ENCODE measurements at regions not wholly inside any gene's neighbourhood (a gene's known extent, or its start where the extent isn't known, plus 50 kb on each side); places are given as distances from the start of the nearest gene placed in this dataset.

- H3K27me3 Mint-ChIP-seq (ENCODE audit: low read depth), result peaks cover 8% of the 10 kb centered on the region
- H3K4me3 Mint-ChIP-seq, result no peak overlapping the region
- no peaks in the 10 kb centered on the region for H3K4me1 Mint-ChIP-seq (ENCODE audit: low read depth)
Observed at GRCh38 chr9:3161912-3162311, 318.0 kb upstream of the PUM3 start.

GRCh38 chr9:3157011-3157410, 313.1 kb upstream of the PUM3 start:
- Mint-ChIP-seq H3K27me3 (ENCODE audit: low read depth) (no peaks in the 10 kb centered on the region), H3K4me1 (ENCODE audit: low read depth) (no peaks in the 10 kb centered on the region), H3K36me3 (ENCODE audit: insufficient read depth) (no peaks in the 10 kb centered on the region), H3K4me3 (no peak overlapping the region), H3K9me3 (no peaks in the 10 kb centered on the region)
- DNase-seq, result no peak
- ATAC-seq, result no peak

More at GRCh38 chr9:3161912-3162311, 318.0 kb upstream of the PUM3 start:
- DNase-seq, result no peak
- no peak for ATAC-seq
- H3K36me3 Mint-ChIP-seq (ENCODE audit: insufficient read depth), result no peaks in the 10 kb centered on the region
- H3K9me3 Mint-ChIP-seq, result no peaks in the 10 kb centered on the region

GRCh38 chr9:3151672-3152576, 308.0 kb upstream of the PUM3 start:
- Mint-ChIP-seq H3K36me3 (ENCODE audit: insufficient read depth) (no peaks in the 10 kb centered on the region), H3K4me3 (no peak overlapping the region), H3K4me1 (ENCODE audit: low read depth) (no peaks in the 10 kb centered on the region), H3K27me3 (ENCODE audit: low read depth) (peaks cover 2% of the 10 kb centered on the region), H3K9me3 (no peaks in the 10 kb centered on the region)
- ATAC-seq, result no peak
- DNase-seq, result no peak

GRCh38 chr9:3150074-3150473, 306.2 kb upstream of the PUM3 start:
- H3K4me1 Mint-ChIP-seq (ENCODE audit: low read depth), result no peaks in the 10 kb centered on the region
- no peaks in the 10 kb centered on the region for H3K36me3 Mint-ChIP-seq (ENCODE audit: insufficient read depth)
- DNase-seq (no peak), ATAC-seq (no peak)
- H3K4me3 Mint-ChIP-seq, result no peak overlapping the region
- no peaks in the 10 kb centered on the region for H3K9me3 Mint-ChIP-seq
- peaks cover 2% of the 10 kb centered on the region for H3K27me3 Mint-ChIP-seq (ENCODE audit: low read depth)

GRCh38 chr9:3138231-3139229, 294.6 kb upstream of the PUM3 start:
- Mint-ChIP-seq H3K4me1 (ENCODE audit: low read depth) (no peaks in the 10 kb centered on the region), H3K27me3 (ENCODE audit: low read depth) (peaks cover 5% of the 10 kb centered on the region), H3K9me3 (peaks cover 3% of the 10 kb centered on the region), H3K36me3 (ENCODE audit: insufficient read depth) (no peaks in the 10 kb centered on the region), H3K4me3 (no peak overlapping the region)
- ATAC-seq (no peak), DNase-seq (no peak)

- Mint-ChIP-seq H3K4me3 (no peak overlapping the region), H3K36me3 (ENCODE audit: insufficient read depth) (no peaks in the 10 kb centered on the region), H3K9me3 (no peaks in the 10 kb centered on the region), H3K27me3 (ENCODE audit: low read depth) (peaks cover 5% of the 10 kb centered on the region), H3K4me1 (ENCODE audit: low read depth) (no peaks in the 10 kb centered on the region)
- ATAC-seq (no peak), DNase-seq (no peak)
Observed at GRCh38 chr9:3137347-3137695, 293.4 kb upstream of the PUM3 start.

- H3K9me3 Mint-ChIP-seq, result no peaks in the 10 kb centered on the region
- no peak overlapping the region for H3K4me3 Mint-ChIP-seq
- no peaks in the 10 kb centered on the region for H3K4me1 Mint-ChIP-seq (ENCODE audit: low read depth)
- peaks cover 5% of the 10 kb centered on the region for H3K27me3 Mint-ChIP-seq (ENCODE audit: low read depth)
- no peak for DNase-seq
- no peak for ATAC-seq
- no peaks in the 10 kb centered on the region for H3K36me3 Mint-ChIP-seq (ENCODE audit: insufficient read depth)
Observed at GRCh38 chr9:3136686-3137346, 292.9 kb upstream of the PUM3 start.

- H3K36me3 Mint-ChIP-seq (ENCODE audit: insufficient read depth), result no peaks in the 10 kb centered on the region
Observed at GRCh38 chr9:3136230-3136629, 292.3 kb upstream of the PUM3 start.

GRCh38 chr9:3127564-3127963, 283.7 kb upstream of the PUM3 start:
- Mint-ChIP-seq H3K4me3 (no peak overlapping the region), H3K36me3 (ENCODE audit: insufficient read depth) (no peaks in the 10 kb centered on the region), H3K9me3 (no peaks in the 10 kb centered on the region), H3K27me3 (ENCODE audit: low read depth) (no peaks in the 10 kb centered on the region), H3K4me1 (ENCODE audit: low read depth) (no peaks in the 10 kb centered on the region)
- ATAC-seq (no peak), DNase-seq (no peak)

More at GRCh38 chr9:3136230-3136629, 292.3 kb upstream of the PUM3 start:
- H3K9me3 Mint-ChIP-seq, result no peaks in the 10 kb centered on the region
- peaks cover 5% of the 10 kb centered on the region for H3K27me3 Mint-ChIP-seq (ENCODE audit: low read depth)
- H3K4me3 Mint-ChIP-seq, result no peak overlapping the region
- no peaks in the 10 kb centered on the region for H3K4me1 Mint-ChIP-seq (ENCODE audit: low read depth)
- DNase-seq, result no peak
- ATAC-seq, result no peak

- ATAC-seq (no peak), DNase-seq (no peak)
- no peak overlapping the region for H3K4me3 Mint-ChIP-seq
- H3K27me3 Mint-ChIP-seq (ENCODE audit: low read depth), result no peaks in the 10 kb centered on the region
- H3K36me3 Mint-ChIP-seq (ENCODE audit: insufficient read depth), result no peaks in the 10 kb centered on the region
- H3K9me3 Mint-ChIP-seq, result no peaks in the 10 kb centered on the region
- H3K4me1 Mint-ChIP-seq (ENCODE audit: low read depth), result no peaks in the 10 kb centered on the region
Observed at GRCh38 chr9:3125602-3126405, 281.9 kb upstream of the PUM3 start.

- Mint-ChIP-seq H3K27me3 (ENCODE audit: low read depth) (no peaks in the 10 kb centered on the region), H3K36me3 (ENCODE audit: insufficient read depth) (no peaks in the 10 kb centered on the region)
- no peak for DNase-seq
Observed at GRCh38 chr9:3124001-3124400, 280.1 kb upstream of the PUM3 start.

GRCh38 chr9:3118081-3118480, 274.2 kb upstream of the PUM3 start:
- Mint-ChIP-seq H3K36me3 (ENCODE audit: insufficient read depth) (no peaks in the 10 kb centered on the region), H3K27me3 (ENCODE audit: low read depth) (no peaks in the 10 kb centered on the region), H3K4me3 (no peak overlapping the region), H3K9me3 (peaks cover 9% of the 10 kb centered on the region), H3K4me1 (ENCODE audit: low read depth) (no peaks in the 10 kb centered on the region)
- DNase-seq (no peak), ATAC-seq (no peak)

More at GRCh38 chr9:3124001-3124400, 280.1 kb upstream of the PUM3 start:
- Mint-ChIP-seq H3K4me3 (no peak overlapping the region), H3K9me3 (no peaks in the 10 kb centered on the region), H3K4me1 (ENCODE audit: low read depth) (no peaks in the 10 kb centered on the region)
- no peak for ATAC-seq

GRCh38 chr9:3099646-3100045, 255.8 kb upstream of the PUM3 start:
- Mint-ChIP-seq H3K36me3 (ENCODE audit: insufficient read depth) (no peaks in the 10 kb centered on the region), H3K4me3 (no peak overlapping the region), H3K4me1 (ENCODE audit: low read depth) (no peaks in the 10 kb centered on the region), H3K9me3 (no peaks in the 10 kb centered on the region), H3K27me3 (ENCODE audit: low read depth) (no peaks in the 10 kb centered on the region)
- DNase-seq, result no peak
- ATAC-seq, result no peak
